GM12875 (cell line): ENCODE measurements at regions not wholly inside any gene's neighbourhood (a gene's known extent, or its start where the extent isn't known, plus 50 kb on each side); places are given as distances from the start of the nearest gene placed in this dataset.

Experiments
- H3K4me3 ChIP-seq: one replicate; pipeline ENCODE4 v1.5.1; 2011; ENCODE audit warnings: low read depth, low read length, control low read depth
- TF ChIP-seq, protein P1 (sequence below): IDR thresholded peaks from 2 replicates; pipeline ENCODE4 v1.5.1; 2011; ENCODE audit warnings: low read depth, mild to moderate bottlenecking, control low read depth, inconsistent platforms, low read length, moderate library complexity, borderline replicate concordance; ENCODE audit not compliant: insufficient read depth

DNA sequence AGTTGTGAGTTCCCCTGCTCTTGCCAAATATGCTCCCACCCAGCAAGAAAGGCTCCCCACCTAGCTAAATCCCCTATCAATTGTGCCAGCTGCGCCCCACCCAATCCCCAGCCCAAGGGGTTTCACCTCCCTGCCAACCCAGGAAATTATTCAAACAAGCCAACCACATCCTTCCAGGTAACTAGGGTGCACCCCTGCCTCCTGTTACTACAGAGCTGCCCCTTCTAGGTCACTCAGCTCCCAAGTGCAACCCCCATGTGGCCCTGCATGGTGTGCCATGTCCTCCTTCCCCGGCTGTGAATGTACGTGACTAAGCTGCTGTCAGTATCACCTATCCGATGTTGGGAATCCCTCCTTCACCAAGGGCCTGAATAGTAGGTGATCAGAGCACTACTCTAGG is 91.2 kb upstream of the LDAH start:
- H3K4me3 ChIP-seq = no peak overlapping the region
- TF ChIP-seq, protein P1, sequence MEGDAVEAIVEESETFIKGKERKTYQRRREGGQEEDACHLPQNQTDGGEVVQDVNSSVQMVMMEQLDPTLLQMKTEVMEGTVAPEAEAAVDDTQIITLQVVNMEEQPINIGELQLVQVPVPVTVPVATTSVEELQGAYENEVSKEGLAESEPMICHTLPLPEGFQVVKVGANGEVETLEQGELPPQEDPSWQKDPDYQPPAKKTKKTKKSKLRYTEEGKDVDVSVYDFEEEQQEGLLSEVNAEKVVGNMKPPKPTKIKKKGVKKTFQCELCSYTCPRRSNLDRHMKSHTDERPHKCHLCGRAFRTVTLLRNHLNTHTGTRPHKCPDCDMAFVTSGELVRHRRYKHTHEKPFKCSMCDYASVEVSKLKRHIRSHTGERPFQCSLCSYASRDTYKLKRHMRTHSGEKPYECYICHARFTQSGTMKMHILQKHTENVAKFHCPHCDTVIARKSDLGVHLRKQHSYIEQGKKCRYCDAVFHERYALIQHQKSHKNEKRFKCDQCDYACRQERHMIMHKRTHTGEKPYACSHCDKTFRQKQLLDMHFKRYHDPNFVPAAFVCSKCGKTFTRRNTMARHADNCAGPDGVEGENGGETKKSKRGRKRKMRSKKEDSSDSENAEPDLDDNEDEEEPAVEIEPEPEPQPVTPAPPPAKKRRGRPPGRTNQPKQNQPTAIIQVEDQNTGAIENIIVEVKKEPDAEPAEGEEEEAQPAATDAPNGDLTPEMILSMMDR = no peak

DNA sequence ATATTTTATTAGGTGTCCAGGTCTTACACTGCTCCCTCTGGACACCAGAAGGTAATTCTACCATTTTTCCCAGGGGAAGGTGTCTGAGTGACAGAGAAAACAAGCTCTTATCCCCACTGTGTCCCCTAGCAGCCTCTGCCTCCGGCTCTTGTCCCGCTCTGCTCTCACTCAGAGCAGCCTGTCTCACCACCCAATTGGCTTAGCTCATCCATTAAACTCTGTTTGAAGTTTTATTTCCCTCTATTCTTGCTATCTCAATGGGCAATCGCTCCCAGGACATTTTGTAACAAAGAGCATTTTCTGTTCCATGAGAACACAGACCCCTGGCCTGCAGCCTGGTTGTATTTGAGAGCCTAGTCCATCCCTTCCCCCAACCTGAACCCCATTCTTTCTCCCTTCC is 90.6 kb upstream of the LDAH start:
- TF ChIP-seq, protein P1 = no peak

DNA sequence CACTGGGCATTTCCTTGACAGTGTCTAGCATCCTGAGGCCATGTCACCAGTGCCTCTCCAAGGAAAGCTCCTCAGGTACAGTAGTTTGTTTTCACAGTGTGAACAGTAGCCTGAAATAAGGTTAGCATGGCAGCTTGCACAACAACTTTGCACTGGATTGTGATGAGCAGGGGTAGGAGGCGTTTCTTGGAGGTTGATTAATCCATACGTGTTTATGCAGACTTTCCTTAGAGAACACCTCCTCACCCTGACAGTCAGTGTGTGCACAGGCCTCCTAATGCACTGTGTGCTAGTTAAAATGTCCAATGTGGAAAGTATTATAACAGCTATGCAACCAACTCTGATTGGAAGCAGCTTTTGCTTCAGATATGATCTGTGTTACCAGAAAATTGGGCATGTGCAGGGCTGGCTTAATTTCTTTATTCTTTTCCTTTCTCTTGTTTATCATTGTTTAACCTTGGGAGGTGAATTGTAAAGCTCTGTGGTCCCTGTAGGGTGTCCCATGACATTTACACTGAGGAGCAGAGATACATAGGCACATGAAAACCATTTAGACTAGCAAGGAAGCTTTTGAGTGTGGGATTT is 77.2 kb upstream of the LDAH start:
- H3K4me3 ChIP-seq = no peak overlapping the region
- TF ChIP-seq, protein P1 = no peak

More for the DNA sequence above, 90.6 kb upstream of the LDAH start:
- no peak overlapping the region for H3K4me3 ChIP-seq

DNA sequence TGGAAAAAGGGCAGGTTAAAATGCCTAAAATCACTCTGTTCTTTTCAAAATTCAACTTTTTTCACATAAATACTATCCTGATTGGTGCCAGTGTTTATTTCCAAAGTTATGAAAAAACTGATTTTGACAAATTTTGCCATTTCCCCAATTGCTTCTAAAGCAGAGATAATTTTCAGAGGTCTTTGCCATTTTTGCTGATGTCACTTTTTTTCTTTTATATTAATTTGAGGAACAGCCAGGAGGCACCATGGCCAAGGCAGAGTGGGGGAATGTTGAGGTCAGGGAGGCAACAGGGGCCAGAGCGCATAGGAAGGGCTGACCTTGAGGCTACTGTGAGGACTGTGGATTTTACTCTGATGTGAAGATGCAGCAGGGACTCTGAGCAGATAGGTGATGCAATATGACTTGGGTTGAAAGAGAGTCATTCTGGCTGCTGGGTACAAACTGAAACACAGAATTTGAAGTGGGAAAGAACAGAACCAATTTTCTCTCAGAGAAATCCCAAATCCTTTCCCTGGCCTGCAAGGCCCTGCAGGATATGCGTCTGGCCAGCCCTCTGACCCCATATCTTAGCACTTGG is 75.1 kb upstream of the LDAH start:
- no peak overlapping the region for H3K4me3 ChIP-seq
- TF ChIP-seq, protein P1 = no peak

DNA sequence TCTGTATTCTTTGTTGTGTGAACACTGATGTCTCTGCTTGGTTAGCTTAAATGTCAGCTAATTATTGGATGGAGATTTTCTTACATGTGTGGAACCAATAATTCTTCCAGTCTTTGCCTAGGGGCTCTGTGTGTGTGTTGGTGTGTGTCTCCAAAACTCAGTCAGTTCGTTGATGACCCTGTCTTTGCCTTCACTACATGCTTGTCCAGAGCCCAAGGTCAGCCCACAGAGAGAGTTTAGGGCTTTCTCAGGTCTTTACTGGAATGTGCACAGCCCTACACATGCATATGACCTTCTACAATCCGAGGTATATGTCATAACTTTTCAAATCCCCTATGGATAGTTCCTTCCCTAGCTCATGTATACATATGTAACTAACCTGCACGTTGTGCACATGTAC is 74.1 kb upstream of the LDAH start:
- no peak overlapping the region for H3K4me3 ChIP-seq
- TF ChIP-seq, protein P1 = no peak

DNA sequence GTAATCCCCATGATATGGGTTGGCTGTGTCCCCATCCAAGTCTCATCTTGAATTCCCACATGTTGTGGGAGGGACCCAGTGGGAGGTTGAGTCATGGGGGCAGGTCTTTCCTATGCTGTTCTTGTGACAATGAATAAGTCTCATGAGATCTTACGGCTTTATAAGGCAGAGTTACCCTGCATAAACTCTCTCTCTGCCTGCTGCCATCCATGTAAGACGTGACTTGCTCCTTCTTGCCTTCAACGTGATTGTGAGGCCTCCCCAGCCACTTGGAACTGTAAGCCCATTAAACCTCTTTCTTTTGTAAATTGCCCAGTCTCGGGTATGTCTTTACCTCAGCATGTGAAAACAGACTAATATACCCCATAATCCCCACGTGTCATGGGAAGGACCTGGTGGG is 61.9 kb upstream of the LDAH start:
- TF ChIP-seq, protein P1 = no peak
- H3K4me3 ChIP-seq = no peak overlapping the region

DNA sequence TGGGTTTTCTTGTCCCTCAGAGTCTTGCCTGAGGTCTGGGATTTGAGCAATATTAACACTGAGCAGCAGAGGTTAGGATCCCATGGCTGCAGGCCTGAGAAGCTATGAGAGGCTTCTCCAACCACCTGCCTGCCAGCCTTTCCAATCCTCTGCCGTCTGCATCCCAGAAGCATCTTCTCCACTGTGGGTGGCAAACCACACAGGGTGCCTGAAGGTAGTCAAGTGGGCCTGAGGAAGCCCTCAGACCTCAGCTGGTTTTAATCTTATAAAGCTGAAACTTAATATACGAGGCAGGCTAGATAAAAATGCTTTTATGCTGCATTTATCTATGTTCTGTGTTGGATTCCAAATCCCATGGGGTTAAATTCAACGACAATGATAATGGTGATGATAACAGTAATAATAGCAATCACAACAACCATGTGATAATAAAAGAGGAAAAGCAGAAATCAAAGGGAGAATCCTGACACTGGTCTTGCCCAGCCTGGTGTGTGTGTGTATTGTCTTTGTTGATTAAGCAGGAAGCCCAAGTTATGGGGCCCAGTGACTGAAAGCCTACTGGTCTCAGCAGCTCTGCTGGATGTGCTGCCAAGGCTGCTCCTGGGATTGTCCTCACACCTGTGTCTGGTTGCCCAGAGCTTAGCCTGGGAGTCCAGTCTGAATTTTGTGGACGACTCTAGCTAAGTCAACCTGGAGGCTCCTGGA is 59.7 kb upstream of the LDAH start:
- TF ChIP-seq, protein P1 = no peak
- H3K4me3 ChIP-seq = no peak overlapping the region
